HG02642 (cell line): ENCODE measurements at regions not wholly inside any gene's neighbourhood (a gene's known extent, or its start where the extent isn't known, plus 50 kb on each side); places are given as distances from the start of the nearest gene placed in this dataset.

Experiments used
- ATAC-seq: cut with Tn5 transposase; IDR thresholded peaks from one replicate; pipeline ENCODE4 v1.9.1; 2021; ENCODE audit warnings: mild to moderate bottlenecking; ENCODE audit not compliant: unreplicated experiment, poor library complexity

- no peak for ATAC-seq
Measured at GRCh38 chr19:31096935-31097545, 252.2 kb downstream of the TSHZ3 start.

GRCh38 chr19:31096062-31096830 is 253.0 kb downstream of the TSHZ3 start:
- no peak for ATAC-seq

- ATAC-seq, result no peak
Measured at GRCh38 chr19:31095100-31095804, 254.0 kb downstream of the TSHZ3 start.

- ATAC-seq, result no peak
Measured at GRCh38 chr19:31092274-31092673, 257.0 kb downstream of the TSHZ3 start.

GRCh38 chr19:31089681-31090080 is 259.6 kb downstream of the TSHZ3 start:
- no peak for ATAC-seq

- no peak for ATAC-seq
Measured at GRCh38 chr19:31085125-31085524, 264.1 kb downstream of the TSHZ3 start.

- no peak for ATAC-seq
Measured at GRCh38 chr19:31083105-31083504, 266.1 kb downstream of the TSHZ3 start.

- ATAC-seq, result no peak
Measured at GRCh38 chr19:31075146-31075655, 274.0 kb downstream of the TSHZ3 start.

- ATAC-seq, result no peak
Measured at GRCh38 chr19:31074199-31075125, 274.8 kb downstream of the TSHZ3 start.

GRCh38 chr19:31073485-31074198 is 275.6 kb downstream of the TSHZ3 start:
- no peak for ATAC-seq

GRCh38 chr19:31072451-31072850 is 276.8 kb downstream of the TSHZ3 start:
- ATAC-seq, result no peak

- no peak for ATAC-seq
Measured at GRCh38 chr19:31071136-31071855, 277.9 kb downstream of the TSHZ3 start.

- no peak for ATAC-seq
Measured at GRCh38 chr19:31070146-31071065, 278.8 kb downstream of the TSHZ3 start.

- no peak for ATAC-seq
Measured at GRCh38 chr19:31068268-31068667, 281.0 kb downstream of the TSHZ3 start.

- no peak for ATAC-seq
Measured at GRCh38 chr19:31066385-31066784, 282.9 kb downstream of the TSHZ3 start.

- ATAC-seq, result no peak
Measured at GRCh38 chr19:31064491-31064890, 284.7 kb downstream of the TSHZ3 start.

GRCh38 chr19:31058676-31059340 is 290.4 kb downstream of the TSHZ3 start:
- ATAC-seq, result no peak
